Inflammatory macrophage treated with lipopolysaccharide for 4 hours (primary cell): ENCODE measurements at regions not wholly inside any gene's neighbourhood (a gene's known extent, or its start where the extent isn't known, plus 50 kb on each side); places are given as distances from the start of the nearest gene placed in this dataset.

Experiments
- DNase-seq: peaks from one replicate; pipeline ENCODE4 v3.0.0-alpha.2; 2020

- no peak for DNase-seq
These were observed 448.6 kb downstream of the ZNF608 start for GRCh38 chr5:124297826-124298225.

DNA sequence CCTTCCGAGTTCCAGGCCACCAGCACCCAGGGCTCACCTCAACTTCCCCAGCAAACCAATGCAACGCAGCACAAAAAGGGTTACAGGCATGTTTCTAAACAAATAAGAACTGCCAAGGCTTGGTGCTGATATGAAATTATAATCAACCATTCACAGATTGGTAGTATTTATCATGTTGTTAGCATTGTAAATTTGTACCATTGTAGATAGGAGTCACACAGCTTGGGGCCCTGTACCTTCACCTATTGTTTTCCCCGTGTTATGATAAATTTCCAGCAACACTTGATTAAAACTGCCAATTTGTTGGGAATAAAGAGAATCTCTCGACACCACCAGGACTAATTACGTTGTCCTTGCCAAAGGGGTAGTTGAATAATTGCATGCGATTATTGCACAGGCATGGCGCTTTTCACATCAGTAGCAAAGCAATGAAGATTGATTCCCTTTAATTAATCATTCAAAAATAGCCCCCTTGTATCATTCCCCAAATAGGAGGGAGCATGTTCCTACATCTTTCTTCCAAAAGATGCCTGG lies 454.1 kb downstream of the ZNF608 start:
- no peak for DNase-seq

GRCh38 chr5:124289641-124290311 lies 456.7 kb downstream of the ZNF608 start:
- DNase-seq: no peak

DNA sequence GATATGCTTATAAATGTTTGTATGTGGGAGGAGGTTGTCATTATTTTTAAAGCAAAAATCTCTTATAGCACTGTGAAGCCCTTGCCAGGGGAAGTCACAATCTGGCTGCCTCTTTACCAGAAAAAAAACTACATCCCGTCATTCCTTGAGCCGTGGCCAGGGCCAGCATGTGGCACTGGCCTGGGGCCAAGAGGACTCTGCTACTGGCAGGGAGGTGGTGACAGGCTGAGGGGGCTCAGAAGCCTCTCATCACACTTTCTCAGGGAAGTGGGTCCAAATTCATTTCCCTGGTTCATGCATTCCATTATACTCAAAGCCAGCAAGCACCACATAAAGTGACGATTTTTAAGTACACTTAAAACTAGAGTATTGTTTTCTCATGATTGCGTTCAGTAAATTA lies 457.3 kb downstream of the ZNF608 start:
- no peak for DNase-seq

DNA sequence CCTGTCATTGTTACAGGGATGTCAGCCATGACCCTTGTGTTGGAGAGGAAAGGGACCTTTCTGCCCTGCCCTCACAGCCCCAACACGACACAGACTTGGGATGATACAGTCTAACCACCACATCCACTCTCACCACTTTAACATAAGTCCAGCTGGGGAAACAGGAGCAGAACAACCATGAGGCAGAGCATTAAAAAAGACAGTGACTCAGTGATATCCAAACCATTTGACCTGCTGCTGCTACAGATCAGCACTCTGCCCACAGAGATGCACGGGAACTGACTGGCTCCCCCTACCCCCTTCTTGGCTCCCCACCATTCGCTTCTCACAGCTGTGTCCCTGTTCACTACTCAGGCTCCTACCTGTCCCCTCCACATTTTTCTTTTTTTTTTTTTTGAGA lies 458.6 kb downstream of the ZNF608 start:
- no peak for DNase-seq

DNA sequence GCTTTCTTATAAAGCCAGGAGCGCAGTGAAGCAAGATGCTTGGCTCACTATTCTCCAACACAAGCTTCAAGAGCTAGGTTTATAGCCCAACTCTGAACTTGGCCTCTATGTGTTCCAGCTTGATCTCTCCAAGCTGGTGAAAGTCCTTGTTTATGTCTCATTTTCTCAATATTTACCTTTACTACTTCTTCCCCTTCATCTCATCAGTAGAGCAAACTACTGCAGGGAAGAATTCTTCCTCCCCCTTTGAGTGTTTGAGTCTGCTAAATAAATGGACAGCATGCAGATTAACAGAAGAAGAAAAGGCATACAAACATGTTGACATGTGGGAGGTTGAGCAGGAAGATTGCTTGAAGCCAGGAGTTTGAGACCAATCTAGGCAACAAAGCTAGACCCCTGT lies 460.7 kb downstream of the ZNF608 start:
- DNase-seq: no peak

DNA sequence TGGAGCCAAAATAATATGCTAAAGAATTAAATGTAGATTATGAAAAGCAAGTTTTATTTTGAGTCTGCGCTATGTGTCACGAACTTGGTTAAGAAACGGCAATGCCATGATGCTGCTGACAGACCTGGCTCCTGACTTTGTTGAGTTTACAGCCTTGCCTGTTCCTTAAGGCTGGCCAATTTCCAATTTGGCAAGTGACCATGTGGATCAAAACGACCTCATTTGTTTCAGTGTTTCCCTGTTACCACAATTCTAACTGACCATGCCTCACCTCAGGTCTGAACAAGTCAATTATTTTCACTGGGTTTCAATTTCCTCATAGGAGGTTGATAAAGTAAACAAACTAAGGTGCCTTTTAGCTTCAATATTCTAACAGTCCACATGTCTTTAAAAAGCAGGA lies 461.4 kb downstream of the ZNF608 start:
- no peak for DNase-seq

DNA sequence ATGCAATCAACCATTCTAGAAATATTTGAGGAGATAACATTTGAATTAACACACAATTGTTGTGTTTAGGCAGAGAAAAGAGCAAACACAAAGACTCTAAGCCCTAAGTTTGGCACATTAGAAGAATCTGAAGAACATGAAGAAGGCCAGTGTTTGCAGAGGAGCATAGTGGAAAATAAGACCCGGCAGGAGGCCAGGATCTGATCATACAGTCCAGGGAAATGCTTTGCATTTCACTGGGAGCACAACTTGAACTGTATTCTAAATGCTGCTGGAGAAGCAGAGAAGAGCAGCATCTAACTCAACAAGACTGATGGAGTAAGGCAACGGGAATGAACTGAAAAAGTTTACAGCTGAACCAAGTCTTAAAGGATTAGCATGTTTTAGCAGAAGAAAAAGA lies 463.4 kb downstream of the ZNF608 start:
- no peak for DNase-seq

DNA sequence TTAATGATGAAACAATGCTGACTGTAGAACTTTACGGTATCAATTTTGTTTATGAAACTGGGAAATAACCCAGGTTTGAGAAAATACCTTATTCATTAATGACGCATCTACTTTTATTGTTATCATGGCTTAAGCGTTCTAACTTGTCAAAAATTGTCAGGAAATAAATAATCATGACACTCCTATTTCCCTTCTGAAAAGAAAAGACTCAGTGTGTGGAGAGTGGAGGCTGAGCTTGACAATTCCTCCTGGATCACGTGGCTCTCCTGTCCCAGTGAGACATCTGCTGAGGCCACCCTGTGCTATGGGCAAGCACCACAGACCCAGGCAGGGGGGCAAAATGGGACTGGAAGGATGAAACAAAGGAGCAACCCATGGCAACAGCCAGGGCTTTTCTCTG lies 466.4 kb downstream of the ZNF608 start:
- no peak for DNase-seq

GRCh38 chr5:124279146-124279876 lies 467.1 kb downstream of the ZNF608 start:
- no peak for DNase-seq

- no peak for DNase-seq
These were observed 467.8 kb downstream of the ZNF608 start for GRCh38 chr5:124278636-124279035.

DNA sequence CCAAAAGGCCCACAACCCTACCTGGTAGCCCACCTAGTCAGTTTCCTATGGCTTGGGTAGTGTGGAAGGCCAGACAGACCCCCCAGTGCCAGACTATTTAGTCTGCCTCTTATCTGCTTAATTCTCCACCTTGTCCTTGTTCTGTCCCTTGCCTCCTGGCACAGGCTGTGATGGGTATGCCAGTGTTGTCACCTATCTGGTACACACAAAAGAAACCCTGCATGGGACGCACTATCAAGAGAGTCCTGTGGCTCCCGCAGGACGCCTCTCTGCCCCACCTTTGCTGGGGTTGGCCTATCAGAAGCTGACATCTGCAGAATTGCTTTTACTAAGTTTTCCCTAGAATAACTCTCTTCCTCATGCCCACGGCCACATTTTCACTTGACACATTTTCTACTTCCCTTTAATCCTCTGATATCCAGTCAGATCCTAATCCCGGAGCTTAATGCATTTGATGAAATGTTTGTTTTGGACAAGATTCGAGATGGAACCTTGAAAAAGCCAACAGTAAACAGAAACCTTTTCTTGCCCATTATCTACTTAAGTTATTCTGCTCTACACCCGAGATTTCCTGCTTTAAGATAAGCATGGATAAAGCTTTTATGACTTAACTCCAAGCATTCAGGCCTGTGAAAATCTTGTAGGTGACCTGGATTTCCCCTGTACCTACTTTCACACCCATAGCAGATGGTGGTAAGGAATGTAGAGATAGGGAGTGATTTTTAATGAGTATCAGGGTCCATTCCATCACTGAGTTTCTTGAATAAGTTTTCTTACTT lies 468.5 kb downstream of the ZNF608 start:
- DNase-seq: no peak

- DNase-seq: no peak
These were observed 470.3 kb downstream of the ZNF608 start for GRCh38 chr5:124276166-124276565.

- DNase-seq: no peak
These were observed 471.5 kb downstream of the ZNF608 start for GRCh38 chr5:124274949-124275348.

- no peak for DNase-seq
These were observed 481.9 kb downstream of the ZNF608 start for GRCh38 chr5:124264499-124264898.

- no peak for DNase-seq
These were observed 482.6 kb downstream of the ZNF608 start for GRCh38 chr5:124263680-124264491.

GRCh38 chr5:124262991-124263571 lies 483.4 kb downstream of the ZNF608 start:
- no peak for DNase-seq

DNA sequence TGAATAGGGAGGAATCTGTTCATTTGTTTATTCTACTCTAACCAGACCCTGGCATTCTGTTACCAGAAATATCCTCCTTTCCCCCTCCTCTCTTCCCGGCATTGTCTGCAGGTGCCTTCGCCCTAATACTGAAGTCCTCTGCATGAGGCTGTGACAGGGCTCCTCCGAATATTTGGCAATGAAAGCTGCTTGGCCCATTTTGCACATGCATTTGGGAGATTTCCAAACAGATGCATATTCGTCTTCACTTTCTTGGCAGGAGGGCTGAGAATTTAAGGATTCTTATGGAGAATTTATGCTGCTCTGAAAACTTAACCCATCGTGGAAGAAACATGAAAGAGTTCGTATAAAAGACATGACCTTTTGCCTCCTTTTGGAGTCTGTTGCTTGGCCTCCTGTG lies 484.0 kb downstream of the ZNF608 start:
- no peak for DNase-seq

DNA sequence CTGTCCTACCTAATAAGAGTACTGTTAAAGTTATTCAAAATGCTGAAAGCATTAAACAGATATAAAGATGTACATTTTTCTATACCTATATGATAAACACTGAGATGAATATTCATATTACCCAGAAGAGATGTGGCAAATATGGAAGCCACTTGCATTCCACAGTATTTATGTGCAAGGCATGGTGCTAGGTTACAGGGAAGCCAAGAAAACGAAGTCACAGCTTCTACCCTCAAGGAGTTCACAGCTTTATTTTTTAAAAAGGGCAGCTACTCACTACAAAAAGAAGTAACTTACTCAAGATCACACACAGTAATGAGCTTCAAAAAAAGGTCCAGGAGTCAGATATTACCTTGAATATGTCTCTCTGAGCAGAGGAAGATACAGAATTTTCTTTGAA lies 484.6 kb downstream of the ZNF608 start:
- DNase-seq: no peak

DNA sequence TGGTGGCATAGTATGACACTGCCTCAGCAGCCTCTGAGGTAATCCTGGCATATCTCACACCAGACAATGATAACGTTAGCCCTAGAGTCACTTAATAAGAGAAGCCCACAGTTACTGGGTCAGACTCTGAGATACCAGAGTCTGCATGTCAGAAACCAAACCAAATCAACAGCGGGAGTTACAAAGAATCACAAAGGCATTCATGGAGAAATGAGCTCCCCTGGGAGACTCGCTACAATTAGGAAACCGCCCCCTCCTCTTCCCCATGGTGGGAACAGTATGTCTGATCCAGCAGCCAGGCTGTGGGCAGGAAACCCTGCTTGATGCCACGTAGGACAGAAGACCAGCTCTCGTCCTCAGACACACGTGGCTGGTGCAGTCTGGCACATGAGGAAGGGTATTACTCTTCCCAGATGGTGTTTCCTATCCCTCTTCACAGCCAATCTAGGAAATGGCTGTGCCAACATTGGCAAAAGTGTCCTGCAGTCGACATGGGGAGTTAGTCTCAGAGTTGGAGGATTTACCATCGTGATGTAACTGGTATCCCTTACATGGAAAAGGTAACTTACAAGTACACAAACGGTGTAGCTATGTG lies 485.4 kb downstream of the ZNF608 start:
- no peak for DNase-seq

DNA sequence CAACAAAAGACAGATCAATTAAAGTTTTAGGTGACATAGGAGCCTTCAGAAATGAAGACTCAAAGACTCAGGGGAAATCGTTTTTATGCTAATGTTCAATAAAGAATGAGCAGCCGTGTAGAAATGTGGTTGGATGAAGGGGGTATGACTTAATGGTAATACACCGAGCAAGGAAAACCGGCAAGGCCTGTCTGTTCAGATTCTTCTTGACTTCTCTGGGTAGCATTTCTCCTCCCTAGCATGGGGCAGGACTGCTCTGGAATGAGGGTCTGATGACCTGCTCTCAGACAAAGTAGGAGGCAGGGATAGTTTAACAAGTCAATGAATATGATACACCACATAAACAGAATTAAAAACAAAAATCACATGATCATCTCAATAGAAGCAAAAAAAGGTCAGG lies 487.4 kb downstream of the ZNF608 start:
- DNase-seq: no peak

GRCh38 chr5:124257048-124257447 lies 489.4 kb downstream of the ZNF608 start:
- no peak for DNase-seq
